WTC11 (cell line): ENCODE measurements at regions not wholly inside any gene's neighbourhood (a gene's known extent, or its start where the extent isn't known, plus 50 kb on each side); places are given as distances from the start of the nearest gene placed in this dataset.

Source experiments
- CREB1 ChIP-seq: sonication (generic); formaldehyde crosslinking; IDR thresholded peaks from 2 replicates; pipeline ENCODE4 v1.8.0; 2023; ENCODE audit warnings: mild to moderate bottlenecking, missing genetic modification reagents
- MXD4 ChIP-seq: fragments of 250-450 bp; sonication (Bioruptor Pico); IDR thresholded peaks from 2 replicates; pipeline ENCODE4 v1.8.0; 2021; ENCODE audit warnings: mild to moderate bottlenecking, moderate library complexity, borderline replicate concordance
- NR1H2 ChIP-seq: sonication (generic); formaldehyde crosslinking; IDR thresholded peaks from 2 replicates; pipeline ENCODE4 v1.9.0; 2021; ENCODE audit warnings: mild to moderate bottlenecking, moderate library complexity, missing genetic modification reagents
- NR3C1 ChIP-seq: sonication (generic); formaldehyde crosslinking; conservative IDR thresholded peaks from 2 replicates; pipeline ENCODE4 v1.8.1; 2023; ENCODE audit warnings: low read depth, mild to moderate bottlenecking, missing genetic modification reagents
- SP1 ChIP-seq: sonication (generic); formaldehyde crosslinking; conservative IDR thresholded peaks from 2 replicates; pipeline ENCODE4 v1.8.1; 2022; ENCODE audit warnings: missing genetic modification reagents
- ZNF232 ChIP-seq: sonication (generic); formaldehyde crosslinking; IDR thresholded peaks from 2 replicates; pipeline ENCODE4 v1.8.0; 2022; ENCODE audit warnings: mild to moderate bottlenecking, missing genetic modification reagents
- ZNF317 ChIP-seq: sonication (generic); formaldehyde crosslinking; IDR thresholded peaks from 2 replicates; pipeline ENCODE4 v1.8.1; 2023; ENCODE audit warnings: low read depth, mild to moderate bottlenecking, moderate library complexity, missing genetic modification reagents, borderline replicate concordance
- ZNF396 ChIP-seq: fragments of 250-450 bp; sonication (Bioruptor Pico); IDR thresholded peaks from 2 replicates; pipeline ENCODE4 v1.8.0; 2021; ENCODE audit warnings: mild to moderate bottlenecking, moderate library complexity, borderline replicate concordance
- TF ChIP-seq, protein P1 (sequence below): sonication (generic); formaldehyde crosslinking; IDR thresholded peaks from 2 replicates; pipeline ENCODE4 v1.8.0; 2023; ENCODE audit warnings: mild to moderate bottlenecking, missing genetic modification reagents
- TF ChIP-seq, protein P2 (sequence below): fragments of 200-600 bp; IDR thresholded peaks from 2 replicates; pipeline ENCODE4 v1.8.0; 2022; ENCODE audit warnings: antibody characterized with exemption
- TF ChIP-seq, protein P3 (sequence below): sonication (generic); formaldehyde crosslinking; IDR thresholded peaks from 2 replicates; pipeline ENCODE4 v1.8.1; 2022; ENCODE audit warnings: mild to moderate bottlenecking, missing genetic modification reagents, moderate library complexity, borderline replicate concordance
- TF ChIP-seq, protein P4 (sequence below): sonication (generic); formaldehyde crosslinking; IDR thresholded peaks from 2 replicates; pipeline ENCODE4 v1.8.0; 2022; ENCODE audit warnings: mild to moderate bottlenecking, missing genetic modification reagents
- TF ChIP-seq, protein P5 (sequence below): sonication (generic); formaldehyde crosslinking; IDR thresholded peaks from 2 replicates; pipeline ENCODE4 v1.8.0; 2023; ENCODE audit warnings: missing genetic modification reagents, mild to moderate bottlenecking, borderline replicate concordance
- TF ChIP-seq, protein P6 (sequence below): sonication (generic); formaldehyde crosslinking; IDR thresholded peaks from 2 replicates; pipeline ENCODE4 v1.8.1; 2022; ENCODE audit warnings: low read depth, missing genetic modification reagents, borderline replicate concordance

DNA sequence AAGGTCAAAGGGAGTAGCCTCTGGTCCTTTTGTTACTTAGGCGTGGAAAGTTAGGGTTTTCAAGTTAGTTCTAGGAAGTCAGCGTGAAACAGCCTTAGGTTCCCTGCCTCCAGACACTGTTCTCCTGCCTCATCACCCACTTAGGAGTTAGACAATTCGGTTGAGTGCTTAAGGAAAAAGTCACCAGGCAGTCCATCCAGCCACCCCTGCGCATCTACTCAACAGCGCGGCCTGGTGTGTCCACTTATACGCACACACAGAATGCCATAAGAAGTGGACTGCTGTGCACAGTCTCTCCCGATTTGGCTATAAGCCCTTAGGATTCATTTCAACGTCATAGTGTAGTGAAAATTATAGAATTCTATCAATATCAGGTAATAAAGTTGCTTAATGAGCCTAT, 470.8 kb upstream of the TNP1 start:
- TF ChIP-seq ZNF317 (no peak), NR1H2 (CRISPR knock-in tag) (no peak), ZNF396 (CRISPR knock-in tag) (no peak), ZNF232 (CRISPR knock-in tag) (no peak), NR3C1 (CRISPR knock-in tag) (no peak), SP1 (CRISPR knock-in tag) (no peak), CREB1 (CRISPR knock-in tag) (no peak), MXD4 (no peak)
- TF ChIP-seq, protein P1, sequence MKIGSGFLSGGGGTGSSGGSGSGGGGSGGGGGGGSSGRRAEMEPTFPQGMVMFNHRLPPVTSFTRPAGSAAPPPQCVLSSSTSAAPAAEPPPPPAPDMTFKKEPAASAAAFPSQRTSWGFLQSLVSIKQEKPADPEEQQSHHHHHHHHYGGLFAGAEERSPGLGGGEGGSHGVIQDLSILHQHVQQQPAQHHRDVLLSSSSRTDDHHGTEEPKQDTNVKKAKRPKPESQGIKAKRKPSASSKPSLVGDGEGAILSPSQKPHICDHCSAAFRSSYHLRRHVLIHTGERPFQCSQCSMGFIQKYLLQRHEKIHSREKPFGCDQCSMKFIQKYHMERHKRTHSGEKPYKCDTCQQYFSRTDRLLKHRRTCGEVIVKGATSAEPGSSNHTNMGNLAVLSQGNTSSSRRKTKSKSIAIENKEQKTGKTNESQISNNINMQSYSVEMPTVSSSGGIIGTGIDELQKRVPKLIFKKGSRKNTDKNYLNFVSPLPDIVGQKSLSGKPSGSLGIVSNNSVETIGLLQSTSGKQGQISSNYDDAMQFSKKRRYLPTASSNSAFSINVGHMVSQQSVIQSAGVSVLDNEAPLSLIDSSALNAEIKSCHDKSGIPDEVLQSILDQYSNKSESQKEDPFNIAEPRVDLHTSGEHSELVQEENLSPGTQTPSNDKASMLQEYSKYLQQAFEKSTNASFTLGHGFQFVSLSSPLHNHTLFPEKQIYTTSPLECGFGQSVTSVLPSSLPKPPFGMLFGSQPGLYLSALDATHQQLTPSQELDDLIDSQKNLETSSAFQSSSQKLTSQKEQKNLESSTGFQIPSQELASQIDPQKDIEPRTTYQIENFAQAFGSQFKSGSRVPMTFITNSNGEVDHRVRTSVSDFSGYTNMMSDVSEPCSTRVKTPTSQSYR, result no peak
- TF ChIP-seq, protein P2, sequence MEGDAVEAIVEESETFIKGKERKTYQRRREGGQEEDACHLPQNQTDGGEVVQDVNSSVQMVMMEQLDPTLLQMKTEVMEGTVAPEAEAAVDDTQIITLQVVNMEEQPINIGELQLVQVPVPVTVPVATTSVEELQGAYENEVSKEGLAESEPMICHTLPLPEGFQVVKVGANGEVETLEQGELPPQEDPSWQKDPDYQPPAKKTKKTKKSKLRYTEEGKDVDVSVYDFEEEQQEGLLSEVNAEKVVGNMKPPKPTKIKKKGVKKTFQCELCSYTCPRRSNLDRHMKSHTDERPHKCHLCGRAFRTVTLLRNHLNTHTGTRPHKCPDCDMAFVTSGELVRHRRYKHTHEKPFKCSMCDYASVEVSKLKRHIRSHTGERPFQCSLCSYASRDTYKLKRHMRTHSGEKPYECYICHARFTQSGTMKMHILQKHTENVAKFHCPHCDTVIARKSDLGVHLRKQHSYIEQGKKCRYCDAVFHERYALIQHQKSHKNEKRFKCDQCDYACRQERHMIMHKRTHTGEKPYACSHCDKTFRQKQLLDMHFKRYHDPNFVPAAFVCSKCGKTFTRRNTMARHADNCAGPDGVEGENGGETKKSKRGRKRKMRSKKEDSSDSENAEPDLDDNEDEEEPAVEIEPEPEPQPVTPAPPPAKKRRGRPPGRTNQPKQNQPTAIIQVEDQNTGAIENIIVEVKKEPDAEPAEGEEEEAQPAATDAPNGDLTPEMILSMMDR, result no peak
- TF ChIP-seq, protein P3, sequence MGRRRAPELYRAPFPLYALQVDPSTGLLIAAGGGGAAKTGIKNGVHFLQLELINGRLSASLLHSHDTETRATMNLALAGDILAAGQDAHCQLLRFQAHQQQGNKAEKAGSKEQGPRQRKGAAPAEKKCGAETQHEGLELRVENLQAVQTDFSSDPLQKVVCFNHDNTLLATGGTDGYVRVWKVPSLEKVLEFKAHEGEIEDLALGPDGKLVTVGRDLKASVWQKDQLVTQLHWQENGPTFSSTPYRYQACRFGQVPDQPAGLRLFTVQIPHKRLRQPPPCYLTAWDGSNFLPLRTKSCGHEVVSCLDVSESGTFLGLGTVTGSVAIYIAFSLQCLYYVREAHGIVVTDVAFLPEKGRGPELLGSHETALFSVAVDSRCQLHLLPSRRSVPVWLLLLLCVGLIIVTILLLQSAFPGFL (CRISPR knock-in tag), result no peak
- TF ChIP-seq, protein P4, sequence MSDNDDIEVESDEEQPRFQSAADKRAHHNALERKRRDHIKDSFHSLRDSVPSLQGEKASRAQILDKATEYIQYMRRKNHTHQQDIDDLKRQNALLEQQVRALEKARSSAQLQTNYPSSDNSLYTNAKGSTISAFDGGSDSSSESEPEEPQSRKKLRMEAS (CRISPR knock-in tag), result no peak
- TF ChIP-seq, protein P5, sequence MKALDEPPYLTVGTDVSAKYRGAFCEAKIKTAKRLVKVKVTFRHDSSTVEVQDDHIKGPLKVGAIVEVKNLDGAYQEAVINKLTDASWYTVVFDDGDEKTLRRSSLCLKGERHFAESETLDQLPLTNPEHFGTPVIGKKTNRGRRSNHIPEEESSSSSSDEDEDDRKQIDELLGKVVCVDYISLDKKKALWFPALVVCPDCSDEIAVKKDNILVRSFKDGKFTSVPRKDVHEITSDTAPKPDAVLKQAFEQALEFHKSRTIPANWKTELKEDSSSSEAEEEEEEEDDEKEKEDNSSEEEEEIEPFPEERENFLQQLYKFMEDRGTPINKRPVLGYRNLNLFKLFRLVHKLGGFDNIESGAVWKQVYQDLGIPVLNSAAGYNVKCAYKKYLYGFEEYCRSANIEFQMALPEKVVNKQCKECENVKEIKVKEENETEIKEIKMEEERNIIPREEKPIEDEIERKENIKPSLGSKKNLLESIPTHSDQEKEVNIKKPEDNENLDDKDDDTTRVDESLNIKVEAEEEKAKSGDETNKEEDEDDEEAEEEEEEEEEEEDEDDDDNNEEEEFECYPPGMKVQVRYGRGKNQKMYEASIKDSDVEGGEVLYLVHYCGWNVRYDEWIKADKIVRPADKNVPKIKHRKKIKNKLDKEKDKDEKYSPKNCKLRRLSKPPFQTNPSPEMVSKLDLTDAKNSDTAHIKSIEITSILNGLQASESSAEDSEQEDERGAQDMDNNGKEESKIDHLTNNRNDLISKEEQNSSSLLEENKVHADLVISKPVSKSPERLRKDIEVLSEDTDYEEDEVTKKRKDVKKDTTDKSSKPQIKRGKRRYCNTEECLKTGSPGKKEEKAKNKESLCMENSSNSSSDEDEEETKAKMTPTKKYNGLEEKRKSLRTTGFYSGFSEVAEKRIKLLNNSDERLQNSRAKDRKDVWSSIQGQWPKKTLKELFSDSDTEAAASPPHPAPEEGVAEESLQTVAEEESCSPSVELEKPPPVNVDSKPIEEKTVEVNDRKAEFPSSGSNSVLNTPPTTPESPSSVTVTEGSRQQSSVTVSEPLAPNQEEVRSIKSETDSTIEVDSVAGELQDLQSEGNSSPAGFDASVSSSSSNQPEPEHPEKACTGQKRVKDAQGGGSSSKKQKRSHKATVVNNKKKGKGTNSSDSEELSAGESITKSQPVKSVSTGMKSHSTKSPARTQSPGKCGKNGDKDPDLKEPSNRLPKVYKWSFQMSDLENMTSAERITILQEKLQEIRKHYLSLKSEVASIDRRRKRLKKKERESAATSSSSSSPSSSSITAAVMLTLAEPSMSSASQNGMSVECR (CRISPR knock-in tag), result no peak
- TF ChIP-seq, protein P6, sequence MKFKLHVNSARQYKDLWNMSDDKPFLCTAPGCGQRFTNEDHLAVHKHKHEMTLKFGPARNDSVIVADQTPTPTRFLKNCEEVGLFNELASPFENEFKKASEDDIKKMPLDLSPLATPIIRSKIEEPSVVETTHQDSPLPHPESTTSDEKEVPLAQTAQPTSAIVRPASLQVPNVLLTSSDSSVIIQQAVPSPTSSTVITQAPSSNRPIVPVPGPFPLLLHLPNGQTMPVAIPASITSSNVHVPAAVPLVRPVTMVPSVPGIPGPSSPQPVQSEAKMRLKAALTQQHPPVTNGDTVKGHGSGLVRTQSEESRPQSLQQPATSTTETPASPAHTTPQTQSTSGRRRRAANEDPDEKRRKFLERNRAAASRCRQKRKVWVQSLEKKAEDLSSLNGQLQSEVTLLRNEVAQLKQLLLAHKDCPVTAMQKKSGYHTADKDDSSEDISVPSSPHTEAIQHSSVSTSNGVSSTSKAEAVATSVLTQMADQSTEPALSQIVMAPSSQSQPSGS (CRISPR knock-in tag), result no peak
